CD1c-positive myeloid dendritic cell (primary cell): ENCODE measurements at regions not wholly inside any gene's neighbourhood (a gene's known extent, or its start where the extent isn't known, plus 50 kb on each side); places are given as distances from the start of the nearest gene placed in this dataset.

Experiments
- DNase-seq: peaks from one replicate; pipeline ENCODE4 v3.0.0-alpha.2; 2016; ENCODE audit errors: extremely low spot score

DNA sequence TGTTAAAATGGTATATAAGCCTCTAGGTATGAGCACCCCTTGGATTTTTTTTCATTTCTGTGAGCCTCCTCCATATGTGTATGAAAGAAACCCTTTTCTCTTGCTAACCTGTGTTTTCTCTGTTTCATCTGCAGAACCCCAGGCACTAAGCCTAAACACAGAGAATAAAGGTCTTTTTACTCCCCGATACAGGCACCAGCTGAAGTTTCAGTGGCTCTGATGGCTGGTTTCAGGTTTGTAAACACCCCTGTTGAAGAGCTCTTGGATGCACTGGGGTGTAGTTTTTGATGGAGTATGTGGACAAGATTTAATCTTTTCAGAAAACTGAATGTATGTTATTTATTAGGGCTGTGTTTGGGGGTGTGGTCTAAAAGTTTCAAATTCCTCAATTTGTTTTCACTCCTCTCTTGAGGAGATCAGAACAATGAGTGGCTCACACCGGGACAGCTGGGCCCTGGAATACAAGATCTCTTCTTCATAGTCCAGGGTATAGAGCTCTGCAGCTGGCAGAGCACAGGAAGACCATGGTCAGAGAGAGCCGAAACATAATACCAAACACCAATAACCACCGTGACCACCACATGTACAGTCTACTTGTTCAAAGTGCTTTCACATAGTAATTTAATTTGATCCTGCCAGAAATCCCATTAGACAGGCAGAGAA lies 50.2 kb upstream of the VTCN1 start:
- DNase-seq = no peak
